HL-60/S4 treated with phorbol 12-myristate 13-acetate at 8.2 ng/mL for 4 days and 3 days (cell line): ENCODE measurements at regions not wholly inside any gene's neighbourhood (a gene's known extent, or its start where the extent isn't known, plus 50 kb on each side); places are given as distances from the start of the nearest gene placed in this dataset.

ENCODE experiments used
- in situ Hi-C: fragments of 300-500 bp; cut with MboI; formaldehyde crosslinking; loops from 2 replicates; pipeline ENCODE4 v1.15.0; 2022; ENCODE audit warnings: low sequenced_read_pairs

DNA sequence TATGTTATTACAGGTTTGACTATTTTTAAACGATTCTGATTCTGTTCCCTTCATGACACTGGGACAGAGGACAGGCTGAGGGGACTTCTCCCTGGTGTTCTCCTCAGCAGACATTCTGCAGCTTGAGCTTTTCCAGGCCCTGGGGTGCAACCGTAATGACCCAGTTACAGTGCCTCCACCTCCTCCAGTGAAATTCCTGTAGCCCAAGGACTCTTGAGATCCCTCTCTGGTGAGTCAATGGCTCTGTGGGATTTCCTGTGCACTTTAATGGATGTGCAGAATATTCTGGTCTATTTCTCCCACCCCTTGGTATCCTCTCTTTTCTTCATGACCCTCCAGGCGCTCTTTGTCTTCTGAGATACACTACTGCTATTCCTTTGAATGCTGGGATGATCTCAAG is 319.3 kb downstream of the INHBA start:
- in situ Hi-C loops, result no loop called here

DNA sequence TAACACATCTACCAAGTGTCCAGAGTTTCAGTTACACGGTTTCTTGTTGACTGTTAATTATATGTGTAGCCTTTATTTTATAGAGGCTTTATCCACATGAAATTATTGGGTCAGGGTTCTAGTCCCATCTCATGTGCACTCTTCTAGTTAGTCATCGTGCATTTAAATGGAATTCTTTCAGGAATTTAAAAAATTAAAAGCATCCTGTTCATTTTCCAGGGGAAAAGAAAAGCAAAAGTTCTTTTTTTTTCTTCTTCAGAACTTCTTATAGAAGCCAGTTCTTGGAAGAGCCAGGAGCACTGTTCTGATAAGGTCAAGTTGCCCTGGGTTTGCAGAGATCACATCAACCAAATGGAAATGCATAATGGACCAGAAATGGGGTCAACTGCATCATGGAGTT is 324.7 kb downstream of the INHBA start:
- in situ Hi-C loops, result no loop called here

DNA sequence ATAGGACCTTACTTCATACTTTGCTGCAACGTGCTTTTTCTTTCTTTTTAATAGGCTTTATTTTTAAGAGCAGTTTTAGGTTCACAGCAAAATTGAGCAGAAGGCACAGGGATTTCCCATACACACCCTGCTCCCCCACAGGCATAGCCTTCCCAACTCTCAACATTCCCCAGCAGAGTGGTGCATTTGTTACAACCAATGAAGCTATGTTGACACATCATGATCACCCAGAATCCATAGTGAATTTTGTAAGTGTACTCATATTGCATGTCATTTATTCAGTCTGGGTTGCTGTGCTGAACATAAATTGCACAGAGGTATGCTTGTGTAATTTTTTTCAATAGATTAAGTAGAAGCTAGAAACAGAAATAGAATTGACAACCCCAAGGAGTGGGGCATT is 327.3 kb downstream of the INHBA start:
- in situ Hi-C loops, result no loop called here

DNA sequence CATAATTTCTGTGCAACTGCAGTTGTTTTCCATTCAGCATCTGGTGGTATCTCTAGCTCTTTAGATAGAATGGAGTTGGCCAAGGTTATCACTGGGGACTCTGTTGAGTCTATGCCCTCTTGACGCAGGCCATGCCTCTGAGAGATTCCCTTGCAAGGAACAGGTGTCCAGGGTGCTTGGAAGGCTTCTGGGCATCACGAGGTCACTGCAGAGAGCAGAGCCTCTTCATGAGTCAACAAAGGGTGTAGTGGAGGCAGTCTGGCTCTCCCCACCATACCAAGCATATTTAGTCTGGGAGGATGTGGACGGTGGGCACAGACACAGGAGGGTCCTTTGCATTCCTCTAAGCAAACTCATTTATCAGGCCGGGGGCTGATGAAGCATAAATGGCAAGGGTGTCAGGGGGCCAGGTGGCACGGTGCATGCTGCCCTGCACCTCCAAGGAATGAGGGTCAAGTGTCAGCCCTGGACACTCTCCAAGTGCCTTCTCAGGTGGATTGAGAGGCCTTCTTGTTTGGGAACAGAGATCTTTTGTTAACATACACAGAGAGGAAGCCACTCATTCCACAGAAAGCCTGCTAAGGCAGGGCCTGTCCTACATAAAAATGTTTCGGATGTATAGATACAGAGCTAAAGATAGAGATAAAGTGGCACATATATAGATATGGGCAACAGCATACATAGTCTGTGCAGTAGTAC is 328.6 kb downstream of the INHBA start:
- in situ Hi-C loops, result no loop called here

DNA sequence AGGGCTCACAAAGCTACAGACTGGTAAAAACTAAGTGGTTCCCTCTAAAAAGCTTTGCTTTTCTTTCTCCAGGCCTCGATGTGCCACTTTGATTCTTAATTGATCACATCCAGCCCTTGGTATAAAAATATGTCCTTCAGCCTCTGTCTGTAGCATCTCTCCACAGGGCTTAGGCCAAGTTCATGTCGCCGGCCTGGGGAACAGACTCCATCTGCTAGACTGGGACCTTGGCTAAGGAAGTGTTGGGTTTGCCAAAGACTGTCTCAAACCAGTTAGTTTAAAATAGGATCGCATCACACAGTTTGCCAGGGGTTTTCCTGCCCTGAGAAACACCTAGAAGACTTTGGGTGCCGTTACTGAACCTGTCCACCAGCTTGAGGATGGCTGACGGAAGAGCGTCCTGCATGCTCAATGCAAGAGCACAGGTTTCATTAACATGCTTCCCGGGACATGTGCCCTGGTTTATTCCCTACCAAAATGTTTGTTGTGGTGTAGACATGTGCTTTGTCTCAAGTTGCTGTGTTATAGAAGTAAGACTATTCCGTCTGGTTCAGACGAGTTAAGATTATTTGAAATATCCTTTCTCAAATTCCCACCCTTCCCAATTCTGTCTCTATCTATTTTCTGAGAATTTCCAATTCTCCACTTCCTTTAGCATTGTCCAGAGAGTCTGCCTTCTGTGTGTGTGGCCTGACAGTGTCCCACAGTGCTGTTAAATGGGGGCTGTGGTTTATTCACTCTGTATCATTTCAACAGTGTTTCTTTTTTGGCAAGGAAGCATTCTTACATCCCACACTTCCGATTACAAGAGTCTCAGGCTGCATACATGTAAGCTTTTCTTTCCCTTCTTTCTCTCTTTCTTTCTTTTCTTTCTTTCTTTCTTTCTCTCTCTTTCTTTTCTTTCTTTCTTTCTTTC is 334.7 kb downstream of the INHBA start:
- in situ Hi-C loops, result no loop called here

DNA sequence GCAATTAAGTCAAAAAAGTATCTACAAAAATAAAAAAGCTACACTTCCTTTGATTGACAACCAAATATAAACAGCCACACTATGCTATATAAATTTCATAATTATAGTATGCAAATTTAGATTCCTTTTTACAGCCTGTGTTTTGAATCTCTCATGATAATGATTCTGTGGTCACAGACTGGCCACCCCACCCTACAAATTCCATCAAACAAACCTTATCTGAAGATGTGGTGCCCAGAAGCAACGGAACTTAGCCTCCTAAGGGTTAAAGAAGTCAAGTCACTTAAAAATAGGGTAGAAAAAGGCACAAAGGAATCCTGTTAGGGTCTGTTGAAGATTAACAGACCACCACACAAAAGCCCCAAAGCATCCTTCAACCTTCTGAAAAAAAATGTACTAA is 351.8 kb downstream of the INHBA start:
- in situ Hi-C loops, result no loop called here

DNA sequence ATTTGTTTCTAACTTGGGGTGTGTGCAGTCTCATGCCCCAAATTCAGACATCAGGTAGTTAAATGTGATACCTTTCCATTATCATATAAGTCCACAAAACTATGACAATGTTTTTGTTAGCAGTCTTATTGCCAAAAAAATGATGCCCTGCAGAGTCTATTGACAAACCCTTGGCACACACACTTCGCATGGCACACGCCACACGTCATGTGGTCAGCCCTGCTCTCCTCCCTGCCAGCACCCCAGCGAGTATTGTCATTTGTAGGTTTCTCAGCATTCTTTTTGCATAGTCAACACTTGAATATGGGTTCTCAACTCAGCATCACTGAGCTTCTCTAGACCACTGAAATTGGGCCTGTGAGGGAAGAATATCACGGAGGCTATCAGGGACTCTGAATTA is 356.0 kb downstream of the INHBA start:
- in situ Hi-C loops, result no loop called here

DNA sequence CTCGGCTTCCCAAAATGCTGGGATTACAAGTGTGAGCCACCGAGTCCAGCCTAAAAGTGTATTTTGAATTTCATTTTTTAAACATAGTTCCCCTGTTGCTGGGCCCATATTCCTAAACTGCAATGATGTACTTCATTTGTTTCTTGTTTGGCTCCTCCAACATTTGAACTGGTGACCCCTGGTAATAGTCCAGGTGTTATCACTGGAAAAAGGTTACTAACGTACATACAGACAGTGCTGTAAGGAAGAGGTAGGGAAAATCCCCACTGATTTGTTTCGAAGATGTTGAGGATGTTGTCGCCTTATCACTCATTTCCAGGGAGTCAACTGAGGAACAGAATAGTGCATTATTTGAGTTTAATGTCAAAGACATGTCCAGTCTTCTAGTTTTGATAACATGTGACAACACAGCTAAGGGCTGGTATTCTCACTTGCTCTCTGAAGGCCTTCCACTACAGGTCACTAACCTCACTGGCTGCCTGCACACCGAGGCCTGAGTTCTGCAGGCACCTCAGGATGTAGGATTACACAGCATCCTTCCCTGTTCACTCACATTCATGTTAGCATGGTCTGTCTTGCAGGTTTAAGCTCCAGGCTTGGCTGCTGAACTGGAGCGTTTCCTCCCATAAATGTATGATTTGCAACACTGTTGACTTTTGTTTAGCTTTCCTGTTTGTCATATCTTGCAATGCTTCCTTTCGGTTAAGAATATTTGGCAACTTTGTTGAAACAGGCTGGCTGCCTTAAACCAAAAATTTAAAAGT is 362.8 kb downstream of the INHBA start:
- in situ Hi-C loops, result no loop called here

DNA sequence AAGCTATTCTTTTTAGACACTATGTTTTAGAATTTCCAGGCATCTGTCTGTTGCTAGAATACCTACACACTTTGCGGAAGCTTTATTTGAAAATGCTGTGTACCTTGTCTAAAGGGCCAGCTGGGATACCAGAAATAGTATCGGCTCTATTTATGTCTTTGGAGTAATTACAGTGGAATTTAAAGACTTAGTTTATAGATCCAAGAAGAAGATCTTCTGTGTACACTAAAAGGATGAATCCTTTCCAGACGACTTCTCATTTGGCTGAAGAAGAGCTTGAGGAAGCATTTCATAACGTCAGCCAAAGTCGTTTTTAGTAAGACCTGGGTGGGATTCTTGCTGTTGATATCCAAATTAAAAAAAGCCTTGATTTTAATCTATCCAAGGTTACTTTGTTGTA is 365.9 kb downstream of the INHBA start:
- in situ Hi-C loops, result no loop called here

DNA sequence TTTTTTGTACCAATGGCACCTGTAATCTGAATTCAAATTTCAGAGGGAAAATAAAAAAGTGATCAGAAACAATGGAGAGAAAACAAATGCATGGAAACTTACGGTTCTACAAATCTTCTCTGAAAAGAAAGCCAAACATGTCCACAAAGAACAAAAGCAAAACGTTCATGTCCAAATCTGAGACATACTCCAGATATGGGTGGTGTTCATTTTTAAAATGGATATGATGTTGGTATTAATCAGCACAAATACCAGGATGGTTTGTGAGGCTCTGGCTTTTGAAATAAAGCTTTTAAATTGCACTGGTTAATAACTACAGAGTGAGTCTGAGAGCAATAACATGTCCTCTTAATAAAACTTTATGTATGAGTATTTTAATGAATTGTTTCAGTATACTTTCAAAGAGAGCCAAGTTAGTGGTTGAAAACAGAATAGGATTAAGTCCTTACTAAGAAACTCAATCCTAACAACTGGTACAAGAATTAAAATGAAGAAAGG is 366.4 kb downstream of the INHBA start:
- in situ Hi-C loops, result no loop called here

DNA sequence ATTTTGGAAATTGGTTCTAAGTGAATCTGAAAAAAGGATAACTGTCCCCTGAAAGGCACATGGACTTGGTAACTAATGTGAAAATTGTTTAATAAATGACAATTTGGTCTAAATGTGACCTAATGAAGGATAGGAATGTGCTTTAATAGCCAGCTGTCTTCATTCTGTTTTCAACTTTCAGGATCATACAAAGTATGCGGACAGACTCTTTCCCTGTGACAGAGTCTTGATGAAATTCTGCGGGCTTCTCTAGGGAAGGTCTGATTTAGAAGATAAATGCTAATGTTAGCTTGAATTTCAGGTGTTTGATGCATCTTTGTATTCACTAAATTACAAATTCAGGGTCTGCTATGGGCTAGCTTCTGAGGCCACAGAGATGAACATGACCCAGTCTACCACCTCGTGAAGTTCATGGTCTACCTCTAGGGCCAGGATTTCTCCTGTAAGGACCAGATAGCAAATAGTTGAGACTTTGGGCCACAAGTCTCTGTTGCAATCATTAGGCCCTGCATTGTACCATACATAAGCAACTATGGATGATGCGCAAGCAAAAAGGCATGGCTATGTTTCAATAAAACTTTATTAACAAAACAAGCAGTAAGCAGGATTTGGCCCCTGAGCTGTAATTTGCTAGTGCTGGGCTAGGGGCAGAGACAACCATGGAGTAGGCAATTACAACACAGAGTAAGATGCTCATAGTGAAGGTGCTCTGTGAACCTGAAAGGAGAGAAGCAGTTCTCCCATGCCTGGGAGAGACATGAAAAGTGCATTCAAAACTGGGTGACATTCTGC is 368.6 kb downstream of the INHBA start:
- in situ Hi-C loops, result no loop called here

DNA sequence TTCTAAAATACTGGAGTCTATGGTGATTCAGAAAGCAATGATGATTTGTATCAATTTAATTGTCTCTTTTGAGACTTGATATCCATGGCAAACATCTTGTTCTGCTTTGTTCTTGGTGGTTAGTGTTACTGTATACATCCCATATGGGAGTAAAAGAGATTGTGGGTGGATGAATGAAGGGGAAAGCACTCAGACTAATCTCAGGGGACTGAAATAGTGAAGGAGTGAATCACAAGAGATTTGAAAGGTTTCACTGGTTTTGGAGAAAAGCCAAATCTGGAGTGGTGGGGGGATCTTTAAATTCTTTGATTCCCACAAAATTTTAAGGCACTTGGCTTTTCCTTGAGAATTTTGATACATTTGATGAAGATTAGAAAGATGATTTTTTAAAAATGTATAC is 369.4 kb downstream of the INHBA start:
- in situ Hi-C loops, result no loop called here

DNA sequence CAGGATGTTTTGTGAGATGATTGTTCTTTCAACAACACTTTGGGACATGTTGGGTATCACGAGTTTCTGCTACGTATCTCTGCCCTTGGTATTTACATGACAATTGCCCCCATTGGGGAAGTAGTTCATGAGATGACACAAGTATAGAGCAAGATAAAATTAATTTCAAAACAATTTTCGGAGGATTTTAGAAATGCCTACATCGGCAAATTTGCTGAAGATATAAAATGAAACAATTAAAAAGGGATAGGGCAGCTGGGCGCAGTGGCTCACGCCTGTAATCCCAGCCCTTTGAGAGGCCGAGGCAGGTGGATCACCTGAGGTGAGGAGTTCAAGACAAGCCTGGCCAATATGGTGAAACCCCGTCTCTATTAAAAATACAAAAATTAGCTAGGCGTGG is 371.7 kb downstream of the INHBA start:
- in situ Hi-C loops, result no loop called here

DNA sequence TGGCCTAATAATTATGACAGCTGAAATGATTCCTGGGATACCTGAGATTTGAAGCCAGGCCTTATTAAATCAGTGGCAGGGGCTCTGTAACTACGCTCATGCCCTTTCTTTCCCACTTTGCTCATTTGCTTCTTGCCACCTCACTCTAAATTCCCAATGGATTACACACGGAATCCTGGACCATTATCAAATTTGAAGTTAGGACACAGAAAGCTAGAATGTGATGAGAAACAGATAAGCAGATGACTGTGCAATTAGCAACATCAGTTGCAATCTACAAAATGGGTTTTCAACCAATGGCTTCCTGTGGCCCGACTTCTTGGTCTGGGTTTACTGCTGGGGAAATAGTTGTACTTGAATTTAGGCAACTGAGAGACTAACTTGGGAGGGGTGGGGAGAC is 374.3 kb downstream of the INHBA start:
- in situ Hi-C loops, result no loop called here

DNA sequence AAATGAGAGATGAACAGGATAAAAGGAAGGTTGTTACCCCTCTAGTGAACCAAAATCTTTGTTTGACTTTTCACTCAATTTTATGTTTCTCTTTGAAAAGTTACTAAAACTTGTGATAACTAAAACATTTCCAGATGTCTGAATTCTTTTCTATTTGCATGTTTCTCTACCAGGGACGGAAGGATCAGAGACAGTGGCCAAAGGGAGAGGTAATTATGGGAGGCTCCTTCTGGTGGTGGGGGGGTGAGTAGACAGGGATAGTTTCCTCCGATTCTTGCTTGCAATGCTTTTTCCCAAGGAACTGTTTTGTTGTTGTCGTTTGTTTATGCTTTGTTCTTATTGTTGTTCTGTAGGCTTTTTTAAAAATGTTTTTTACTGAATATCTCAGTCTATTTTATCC is 374.8 kb downstream of the INHBA start:
- in situ Hi-C loops, result no loop called here

DNA sequence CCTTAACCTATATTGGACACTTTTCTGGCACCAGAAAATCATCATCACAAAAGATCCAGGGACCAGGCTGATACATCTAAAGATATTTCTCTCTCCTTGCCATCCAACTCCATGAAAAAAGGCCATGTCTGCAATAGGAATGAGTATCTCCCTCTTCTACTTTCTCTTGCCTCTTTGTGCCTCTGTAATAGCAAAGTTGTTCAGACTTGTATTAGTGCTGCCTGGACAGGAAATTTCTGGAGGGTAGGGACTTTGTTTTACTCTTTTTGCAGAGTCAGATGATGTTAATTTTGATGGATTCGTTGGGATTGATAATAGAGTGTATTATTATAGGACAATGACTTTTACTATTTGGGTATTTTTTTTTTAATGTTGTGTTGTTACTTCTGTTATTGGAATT is 376.3 kb downstream of the INHBA start:
- in situ Hi-C loops, result no loop called here

DNA sequence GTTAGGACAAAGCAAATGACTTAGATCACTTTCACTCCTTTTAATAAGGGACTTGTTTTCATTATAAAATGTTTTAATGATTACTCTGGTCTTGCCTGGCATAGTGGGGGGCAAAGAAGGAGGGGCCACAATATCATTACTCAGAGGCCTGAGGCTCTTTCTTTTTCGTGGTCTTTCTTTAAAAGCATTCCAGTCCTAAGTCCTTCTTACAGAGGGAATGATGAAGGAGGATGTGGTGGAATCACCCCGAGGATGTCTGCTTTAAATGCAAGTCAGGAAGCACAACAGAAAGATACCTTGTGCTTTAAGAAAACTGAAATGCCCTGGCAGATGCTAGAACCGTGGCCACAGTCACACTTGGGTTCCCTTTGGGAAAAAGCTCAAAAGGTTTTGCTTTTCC is 379.1 kb downstream of the INHBA start:
- in situ Hi-C loops, result no loop called here

DNA sequence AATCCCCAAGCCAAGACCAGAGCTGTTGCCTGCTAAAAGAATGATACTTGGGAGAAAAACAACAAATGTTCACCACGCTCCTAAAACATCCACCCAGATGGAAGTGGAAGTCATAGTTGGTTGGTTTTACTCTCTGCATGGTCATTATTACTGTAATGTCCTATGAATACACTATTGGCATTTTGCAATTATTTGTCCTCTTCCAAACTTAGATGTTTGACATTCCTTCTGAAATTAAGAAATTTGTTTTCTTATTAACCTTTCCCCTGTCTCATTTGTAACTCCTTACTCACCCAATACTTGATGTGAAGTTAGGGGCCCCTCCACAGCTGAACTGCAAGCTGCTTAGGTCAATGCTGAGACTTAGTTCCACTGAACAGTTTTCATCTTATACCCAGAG is 383.3 kb downstream of the INHBA start:
- in situ Hi-C loops, result no loop called here

DNA sequence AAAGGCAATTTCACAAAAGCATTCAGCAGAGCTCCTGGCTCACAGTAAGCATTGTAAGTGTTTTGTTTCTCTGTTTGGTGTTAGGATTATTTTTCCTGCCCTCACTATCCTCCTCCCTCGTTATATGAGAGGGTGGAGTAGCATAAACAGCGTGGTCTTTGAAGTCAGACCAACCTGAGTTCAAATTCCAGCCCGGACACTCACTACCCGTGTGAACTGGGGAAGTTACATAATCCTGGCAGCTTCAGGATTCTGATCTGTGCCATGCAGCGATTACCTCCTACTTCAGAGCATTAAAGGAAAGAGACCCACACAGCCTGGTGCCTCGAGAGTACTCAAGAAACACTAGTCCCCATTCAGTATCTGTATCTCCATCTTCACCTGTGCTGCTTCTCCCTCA is 386.5 kb downstream of the INHBA start:
- in situ Hi-C loops, result no loop called here

DNA sequence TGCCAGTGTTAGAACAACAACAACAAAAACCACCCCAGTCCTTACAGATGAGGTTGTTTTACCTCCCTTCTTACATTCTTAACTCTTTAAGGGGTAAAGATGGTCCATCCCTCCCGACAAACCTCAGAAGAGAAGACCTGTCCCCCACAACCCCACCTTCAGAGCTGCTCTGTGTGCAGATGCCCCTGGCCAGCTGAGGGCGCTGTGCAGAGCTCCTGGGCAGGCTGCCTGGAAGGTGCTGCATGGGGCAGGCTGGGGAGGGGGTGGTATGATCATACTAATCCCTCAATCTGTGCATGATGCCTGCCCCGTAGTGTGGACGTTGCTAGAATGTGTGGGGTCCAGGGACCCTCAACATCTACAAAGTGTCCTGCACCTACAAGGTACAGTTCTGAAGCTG is 387.1 kb downstream of the INHBA start:
- in situ Hi-C loops, result no loop called here

DNA sequence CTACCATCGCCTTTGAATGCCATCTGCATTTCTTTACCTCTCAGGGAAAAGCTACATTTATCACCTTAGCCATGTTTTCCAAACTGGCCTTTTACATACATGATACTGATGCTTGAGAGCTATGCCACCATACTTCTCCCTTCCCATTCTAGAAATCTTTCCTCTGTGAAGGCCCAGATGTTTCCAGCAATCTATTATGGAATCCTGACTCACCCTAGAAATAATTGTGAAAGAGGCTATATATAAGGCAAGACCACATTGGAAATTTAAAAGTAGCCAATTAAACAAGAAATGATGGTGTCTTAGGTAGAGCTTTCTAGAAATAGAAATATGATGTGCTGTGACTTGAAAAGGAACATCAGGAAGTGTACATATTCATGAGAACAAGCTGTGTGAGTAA is 389.7 kb downstream of the INHBA start:
- in situ Hi-C loops, result no loop called here
